Activated T-helper 17 cell treated with anti-CD3 and anti-CD28 coated beads, Interleukin-2, amount 50 U/mL, for 72 hours (primary cell): ENCODE measurements at regions not wholly inside any gene's neighbourhood (a gene's known extent, or its start where the extent isn't known, plus 50 kb on each side); places are given as distances from the start of the nearest gene placed in this dataset.

Experiments
- ATAC-seq: fragments of 150-1000 bp; cut with Tn5 transposase; replicated peaks from 2 replicates; pipeline ENCODE4 v1.10.0; 2021; ENCODE audit warnings: mild to moderate bottlenecking, moderate library complexity
- H3K27ac Mint-ChIP-seq: one replicate; pipeline ENCODE4 v1.8.0; 2022; ENCODE audit warnings: mixed read lengths
- H3K27me3 Mint-ChIP-seq: one replicate; pipeline ENCODE4 v1.8.0; 2022; ENCODE audit warnings: mixed read lengths
- H3K36me3 Mint-ChIP-seq: one replicate; pipeline ENCODE4 v1.8.0; 2022; ENCODE audit warnings: low read depth, mild to moderate bottlenecking, mixed read lengths
- H3K4me1 Mint-ChIP-seq: one replicate; pipeline ENCODE4 v1.8.0; 2022; ENCODE audit warnings: mixed read lengths
- H3K4me3 Mint-ChIP-seq: one replicate; pipeline ENCODE4 v1.8.0; 2022; ENCODE audit warnings: mild to moderate bottlenecking, mixed read lengths
- H3K9me3 Mint-ChIP-seq: one replicate; pipeline ENCODE4 v1.8.0; 2022; ENCODE audit warnings: mixed read lengths

- H3K36me3 Mint-ChIP-seq: no peaks in the 10 kb centered on the region
- H3K9me3 Mint-ChIP-seq: no peaks in the 10 kb centered on the region
- no peak overlapping the region for H3K27ac Mint-ChIP-seq
- H3K4me1 Mint-ChIP-seq: no peaks in the 10 kb centered on the region
- peaks cover 44% of the 10 kb centered on the region for H3K27me3 Mint-ChIP-seq
- H3K4me3 Mint-ChIP-seq: no peak overlapping the region
- no peak for ATAC-seq
Observed at GRCh38 chr22:47249370-47249928, 487.0 kb downstream of the TBC1D22A start.

GRCh38 chr22:47248925-47249324 lies 486.5 kb downstream of the TBC1D22A start:
- ATAC-seq: no peak
- Mint-ChIP-seq H3K27me3 (peaks cover 49% of the 10 kb centered on the region), H3K4me3 (no peak overlapping the region), H3K36me3 (no peaks in the 10 kb centered on the region), H3K27ac (no peak overlapping the region), H3K4me1 (no peaks in the 10 kb centered on the region), H3K9me3 (peaks cover 4% of the 10 kb centered on the region)

- Mint-ChIP-seq H3K4me1 (no peaks in the 10 kb centered on the region), H3K9me3 (peaks cover 6% of the 10 kb centered on the region), H3K27ac (no peak overlapping the region), H3K27me3 (peaks cover 56% of the 10 kb centered on the region), H3K36me3 (no peaks in the 10 kb centered on the region), H3K4me3 (no peak overlapping the region)
- no peak for ATAC-seq
Observed at GRCh38 chr22:47247579-47248240, 485.3 kb downstream of the TBC1D22A start.

- Mint-ChIP-seq H3K9me3 (peaks cover 6% of the 10 kb centered on the region), H3K4me1 (no peaks in the 10 kb centered on the region), H3K36me3 (no peaks in the 10 kb centered on the region), H3K4me3 (no peak overlapping the region), H3K27ac (no peak overlapping the region), H3K27me3 (peaks cover 64% of the 10 kb centered on the region)
- ATAC-seq: no peak
Observed at GRCh38 chr22:47245786-47246185, 483.3 kb downstream of the TBC1D22A start.

- Mint-ChIP-seq H3K4me1 (no peaks in the 10 kb centered on the region), H3K27ac (no peak overlapping the region), H3K27me3 (peaks cover 64% of the 10 kb centered on the region), H3K36me3 (no peaks in the 10 kb centered on the region), H3K4me3 (no peak overlapping the region), H3K9me3 (peaks cover 6% of the 10 kb centered on the region)
- no peak for ATAC-seq
Observed at GRCh38 chr22:47245286-47245685, 482.8 kb downstream of the TBC1D22A start.

GRCh38 chr22:47240116-47240515 lies 477.7 kb downstream of the TBC1D22A start:
- no peak overlapping the region for H3K4me3 Mint-ChIP-seq
- no peaks in the 10 kb centered on the region for H3K4me1 Mint-ChIP-seq
- ATAC-seq: no peak
- no peak overlapping the region for H3K27ac Mint-ChIP-seq
- H3K36me3 Mint-ChIP-seq: no peaks in the 10 kb centered on the region
- H3K9me3 Mint-ChIP-seq: peaks cover 6% of the 10 kb centered on the region
- peaks cover 34% of the 10 kb centered on the region for H3K27me3 Mint-ChIP-seq

GRCh38 chr22:47239474-47239860 lies 477.0 kb downstream of the TBC1D22A start:
- no peaks in the 10 kb centered on the region for H3K36me3 Mint-ChIP-seq
- H3K9me3 Mint-ChIP-seq: peaks cover 6% of the 10 kb centered on the region
- H3K27ac Mint-ChIP-seq: no peak overlapping the region
- H3K27me3 Mint-ChIP-seq: peaks cover 28% of the 10 kb centered on the region
- ATAC-seq: no peak
- H3K4me1 Mint-ChIP-seq: no peaks in the 10 kb centered on the region
- H3K4me3 Mint-ChIP-seq: no peak overlapping the region

- H3K27ac Mint-ChIP-seq: no peak overlapping the region
- peaks cover 22% of the 10 kb centered on the region for H3K27me3 Mint-ChIP-seq
- peaks cover 1% of the 10 kb centered on the region for H3K9me3 Mint-ChIP-seq
- H3K4me3 Mint-ChIP-seq: no peak overlapping the region
- ATAC-seq: no peak
- H3K36me3 Mint-ChIP-seq: no peaks in the 10 kb centered on the region
- no peaks in the 10 kb centered on the region for H3K4me1 Mint-ChIP-seq
Observed at GRCh38 chr22:47238690-47239473, 476.4 kb downstream of the TBC1D22A start.

GRCh38 chr22:47237890-47238480 lies 475.5 kb downstream of the TBC1D22A start:
- H3K36me3 Mint-ChIP-seq: no peaks in the 10 kb centered on the region
- no peak overlapping the region for H3K27ac Mint-ChIP-seq
- ATAC-seq: no peak
- H3K27me3 Mint-ChIP-seq: peaks cover 19% of the 10 kb centered on the region
- peaks cover 5% of the 10 kb centered on the region for H3K9me3 Mint-ChIP-seq
- H3K4me3 Mint-ChIP-seq: no peak overlapping the region
- H3K4me1 Mint-ChIP-seq: no peaks in the 10 kb centered on the region

GRCh38 chr22:47236718-47237117 lies 474.3 kb downstream of the TBC1D22A start:
- Mint-ChIP-seq H3K36me3 (no peaks in the 10 kb centered on the region), H3K4me3 (no peak overlapping the region), H3K4me1 (no peaks in the 10 kb centered on the region), H3K27me3 (peaks cover 7% of the 10 kb centered on the region), H3K9me3 (peaks cover 5% of the 10 kb centered on the region), H3K27ac (no peak overlapping the region)
- no peak for ATAC-seq

GRCh38 chr22:47236161-47236560 lies 473.7 kb downstream of the TBC1D22A start:
- no peak for ATAC-seq
- H3K36me3 Mint-ChIP-seq: no peaks in the 10 kb centered on the region
- peaks cover 6% of the 10 kb centered on the region for H3K27me3 Mint-ChIP-seq
- H3K27ac Mint-ChIP-seq: no peak overlapping the region
- no peaks in the 10 kb centered on the region for H3K4me1 Mint-ChIP-seq
- H3K4me3 Mint-ChIP-seq: no peak overlapping the region
- H3K9me3 Mint-ChIP-seq: peaks cover 5% of the 10 kb centered on the region

GRCh38 chr22:47233316-47234243 lies 471.1 kb downstream of the TBC1D22A start:
- no peaks in the 10 kb centered on the region for H3K36me3 Mint-ChIP-seq
- no peak for ATAC-seq
- H3K27ac Mint-ChIP-seq: no peak overlapping the region
- H3K9me3 Mint-ChIP-seq: peaks cover 5% of the 10 kb centered on the region
- no peak overlapping the region for H3K4me3 Mint-ChIP-seq
- H3K4me1 Mint-ChIP-seq: no peaks in the 10 kb centered on the region
- peaks cover 3% of the 10 kb centered on the region for H3K27me3 Mint-ChIP-seq

GRCh38 chr22:47232753-47233152 lies 470.3 kb downstream of the TBC1D22A start:
- Mint-ChIP-seq H3K36me3 (no peaks in the 10 kb centered on the region), H3K27me3 (no peaks in the 10 kb centered on the region), H3K27ac (no peak overlapping the region), H3K9me3 (peaks cover 5% of the 10 kb centered on the region), H3K4me3 (no peak overlapping the region), H3K4me1 (no peaks in the 10 kb centered on the region)
- no peak for ATAC-seq

GRCh38 chr22:47232197-47232596 lies 469.7 kb downstream of the TBC1D22A start:
- Mint-ChIP-seq H3K27me3 (no peaks in the 10 kb centered on the region), H3K9me3 (peaks cover 5% of the 10 kb centered on the region)

More at GRCh38 chr22:47232197-47232596, 469.7 kb downstream of the TBC1D22A start:
- no peak overlapping the region for H3K4me3 Mint-ChIP-seq
- H3K4me1 Mint-ChIP-seq: no peaks in the 10 kb centered on the region
- no peak overlapping the region for H3K27ac Mint-ChIP-seq
- H3K36me3 Mint-ChIP-seq: no peaks in the 10 kb centered on the region
- ATAC-seq: no peak
